ENCODE measurements at regions not wholly inside any gene's neighbourhood (a gene's known extent, or its start where the extent isn't known, plus 50 kb on each side); places are given as distances from the start of the nearest gene placed in this dataset.

GRCh38 chr2:162919111-162919510 is 80.5 kb upstream of the KCNH7 start:
- no peak overlapping the region for H3K27ac ChIP-seq (ENCODE audit: low read depth, low read length)
- no peak overlapping the region for H3K9ac ChIP-seq (ENCODE audit: low read depth in 1 of 2, low read length in 2 of 2)
- H3K4me3 ChIP-seq (ENCODE audit: low read depth in 1 of 2, low read length in 2 of 2): no peak overlapping the region
- no peaks in the 10 kb centered on the region for H3K9me3 ChIP-seq (ENCODE audit: control insufficient read depth in 1 of 2, low read length in 2 of 2)
- no peaks in the 10 kb centered on the region for H3K4me1 ChIP-seq (ENCODE audit: control insufficient read depth in 1 of 2, insufficient read depth in 2 of 2, low read length in 2 of 2)
- no peaks in the 10 kb centered on the region for H3K36me3 ChIP-seq (ENCODE audit: control insufficient read depth in 1 of 2, insufficient read depth in 2 of 2, low read length in 2 of 2)
- no peaks in the 10 kb centered on the region for H3K27me3 ChIP-seq (ENCODE audit: control insufficient read depth in 1 of 2, insufficient read depth in 2 of 2, low read length in 2 of 2)

DNA sequence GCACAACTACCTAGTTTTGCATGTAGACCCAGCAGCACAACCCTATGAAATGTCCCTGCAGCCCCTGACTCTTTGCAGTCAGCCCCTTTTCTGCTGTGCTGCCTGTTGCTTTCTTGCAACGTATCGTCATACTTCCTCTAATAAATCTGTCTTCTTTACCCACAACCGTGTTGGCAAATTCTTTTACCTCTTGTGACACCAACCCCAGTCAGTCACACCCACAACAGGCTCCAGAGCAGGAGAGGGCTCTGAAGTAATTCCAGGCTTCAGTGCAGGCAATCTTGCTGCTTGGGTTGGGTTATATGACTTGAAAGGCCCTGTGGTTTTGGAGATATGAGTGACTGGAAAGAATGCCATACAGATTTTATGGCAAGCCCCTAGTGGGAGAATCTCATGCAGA is 79.1 kb upstream of the KCNH7 start:
- Histone ChIP-seq H3K9me3 (ENCODE audit: control insufficient read depth in 1 of 2, low read length in 2 of 2) (no peaks in the 10 kb centered on the region), H3K4me1 (ENCODE audit: control insufficient read depth in 1 of 2, insufficient read depth in 2 of 2, low read length in 2 of 2) (no peaks in the 10 kb centered on the region), H3K27ac (ENCODE audit: low read depth, low read length) (no peak overlapping the region), H3K36me3 (ENCODE audit: control insufficient read depth in 1 of 2, insufficient read depth in 2 of 2, low read length in 2 of 2) (no peaks in the 10 kb centered on the region), H3K4me3 (ENCODE audit: low read depth in 1 of 2, low read length in 2 of 2) (no peak overlapping the region), H3K9ac (ENCODE audit: low read depth in 1 of 2, low read length in 2 of 2) (no peak overlapping the region), H3K27me3 (ENCODE audit: control insufficient read depth in 1 of 2, insufficient read depth in 2 of 2, low read length in 2 of 2) (no peaks in the 10 kb centered on the region)

DNA sequence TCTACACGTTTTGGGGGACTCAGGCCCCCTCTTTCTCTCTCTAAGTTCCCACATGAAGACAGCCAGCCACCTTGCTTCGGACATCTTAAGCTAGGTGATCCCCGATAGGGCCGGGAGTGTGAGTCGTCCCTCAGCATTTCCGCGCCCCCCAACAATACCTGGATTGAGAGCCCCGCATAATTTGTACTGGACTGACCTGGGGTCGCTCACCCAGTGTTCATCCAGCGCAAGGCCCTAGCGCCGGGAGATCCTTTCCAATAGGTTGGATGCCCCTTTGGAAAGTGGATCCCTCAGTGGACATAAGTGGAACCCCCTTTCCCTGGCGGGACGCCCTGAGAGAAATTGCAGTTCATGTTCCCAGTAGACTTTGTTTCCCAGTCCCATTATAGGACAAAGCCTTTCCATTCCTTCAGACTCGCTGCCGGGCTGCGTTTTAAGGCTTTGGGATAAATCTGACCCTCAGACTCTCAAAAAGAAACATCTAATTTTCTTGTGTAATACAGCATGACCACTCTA is 77.8 kb upstream of the KCNH7 start:
- Histone ChIP-seq H3K36me3 (ENCODE audit: control insufficient read depth in 1 of 2, insufficient read depth in 2 of 2, low read length in 2 of 2) (no peaks in the 10 kb centered on the region), H3K9me3 (ENCODE audit: control insufficient read depth in 1 of 2, low read length in 2 of 2) (no peaks in the 10 kb centered on the region), H3K27me3 (ENCODE audit: control insufficient read depth in 1 of 2, insufficient read depth in 2 of 2, low read length in 2 of 2) (no peaks in the 10 kb centered on the region), H3K9ac (ENCODE audit: low read depth in 1 of 2, low read length in 2 of 2) (no peak overlapping the region), H3K27ac (ENCODE audit: low read depth, low read length) (no peak overlapping the region), H3K4me3 (ENCODE audit: low read depth in 1 of 2, low read length in 2 of 2) (no peak overlapping the region), H3K4me1 (ENCODE audit: control insufficient read depth in 1 of 2, insufficient read depth in 2 of 2, low read length in 2 of 2) (no peaks in the 10 kb centered on the region)

DNA sequence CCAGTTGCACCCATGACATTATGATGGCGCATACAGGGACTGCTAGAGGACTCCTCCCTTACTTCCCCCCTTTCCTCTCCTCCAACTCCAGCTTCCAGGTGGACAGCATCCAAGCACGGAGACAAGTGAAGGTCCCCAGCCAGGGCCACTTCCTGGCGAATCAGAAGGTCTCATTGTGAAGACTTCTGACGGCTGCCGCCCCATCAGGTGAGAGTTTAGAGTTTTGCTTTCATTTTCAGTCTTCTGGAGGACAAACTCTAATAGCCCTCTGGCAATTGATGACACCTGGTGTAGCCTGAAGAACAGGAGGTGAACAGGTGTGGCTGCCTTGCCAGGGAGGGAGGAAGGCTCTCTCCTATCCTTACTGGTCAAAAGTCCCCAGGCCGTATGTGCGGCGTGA is 77.3 kb upstream of the KCNH7 start:
- Histone ChIP-seq H3K4me1 (ENCODE audit: control insufficient read depth in 1 of 2, insufficient read depth in 2 of 2, low read length in 2 of 2) (no peaks in the 10 kb centered on the region), H3K27me3 (ENCODE audit: control insufficient read depth in 1 of 2, insufficient read depth in 2 of 2, low read length in 2 of 2) (no peaks in the 10 kb centered on the region), H3K36me3 (ENCODE audit: control insufficient read depth in 1 of 2, insufficient read depth in 2 of 2, low read length in 2 of 2) (no peaks in the 10 kb centered on the region), H3K4me3 (ENCODE audit: low read depth in 1 of 2, low read length in 2 of 2) (no peak overlapping the region), H3K27ac (ENCODE audit: low read depth, low read length) (no peak overlapping the region), H3K9ac (ENCODE audit: low read depth in 1 of 2, low read length in 2 of 2) (no peak overlapping the region), H3K9me3 (ENCODE audit: control insufficient read depth in 1 of 2, low read length in 2 of 2) (no peaks in the 10 kb centered on the region)

- H3K4me3 ChIP-seq (ENCODE audit: low read depth in 1 of 2, low read length in 2 of 2): no peak overlapping the region
- no peaks in the 10 kb centered on the region for H3K36me3 ChIP-seq (ENCODE audit: control insufficient read depth in 1 of 2, insufficient read depth in 2 of 2, low read length in 2 of 2)
- H3K9me3 ChIP-seq (ENCODE audit: control insufficient read depth in 1 of 2, low read length in 2 of 2): no peaks in the 10 kb centered on the region
- no peak overlapping the region for H3K9ac ChIP-seq (ENCODE audit: low read depth in 1 of 2, low read length in 2 of 2)
- H3K27ac ChIP-seq (ENCODE audit: low read depth, low read length): no peak overlapping the region
- H3K4me1 ChIP-seq (ENCODE audit: control insufficient read depth in 1 of 2, insufficient read depth in 2 of 2, low read length in 2 of 2): no peaks in the 10 kb centered on the region
- H3K27me3 ChIP-seq (ENCODE audit: control insufficient read depth in 1 of 2, insufficient read depth in 2 of 2, low read length in 2 of 2): no peaks in the 10 kb centered on the region
These were observed 75.6 kb upstream of the KCNH7 start for GRCh38 chr2:162914161-162914560.

DNA sequence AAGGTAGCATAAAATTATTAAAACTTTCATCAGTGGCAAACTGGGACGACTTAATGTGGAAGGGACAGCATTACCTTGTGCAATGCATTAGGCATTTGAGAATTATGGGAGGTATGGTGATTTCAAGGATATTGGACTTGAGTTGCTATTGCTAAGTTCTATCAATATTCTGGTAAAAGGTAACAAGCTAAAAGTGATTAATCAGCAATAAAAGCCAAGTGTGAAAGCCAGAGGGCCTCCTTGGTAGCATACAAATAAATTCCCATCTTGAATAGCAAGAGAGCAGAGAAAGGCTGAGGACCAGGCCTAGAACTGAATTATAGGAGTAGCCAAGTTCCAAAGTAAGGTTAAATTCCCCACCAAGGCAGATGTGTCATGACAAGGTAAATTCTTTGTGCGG is 74.2 kb upstream of the KCNH7 start:
- Histone ChIP-seq H3K9ac (ENCODE audit: low read depth in 1 of 2, low read length in 2 of 2) (no peak overlapping the region), H3K4me3 (ENCODE audit: low read depth in 1 of 2, low read length in 2 of 2) (no peak overlapping the region), H3K27ac (ENCODE audit: low read depth, low read length) (no peak overlapping the region), H3K27me3 (ENCODE audit: control insufficient read depth in 1 of 2, insufficient read depth in 2 of 2, low read length in 2 of 2) (no peaks in the 10 kb centered on the region), H3K9me3 (ENCODE audit: control insufficient read depth in 1 of 2, low read length in 2 of 2) (no peaks in the 10 kb centered on the region), H3K36me3 (ENCODE audit: control insufficient read depth in 1 of 2, insufficient read depth in 2 of 2, low read length in 2 of 2) (no peaks in the 10 kb centered on the region), H3K4me1 (ENCODE audit: control insufficient read depth in 1 of 2, insufficient read depth in 2 of 2, low read length in 2 of 2) (no peaks in the 10 kb centered on the region)

DNA sequence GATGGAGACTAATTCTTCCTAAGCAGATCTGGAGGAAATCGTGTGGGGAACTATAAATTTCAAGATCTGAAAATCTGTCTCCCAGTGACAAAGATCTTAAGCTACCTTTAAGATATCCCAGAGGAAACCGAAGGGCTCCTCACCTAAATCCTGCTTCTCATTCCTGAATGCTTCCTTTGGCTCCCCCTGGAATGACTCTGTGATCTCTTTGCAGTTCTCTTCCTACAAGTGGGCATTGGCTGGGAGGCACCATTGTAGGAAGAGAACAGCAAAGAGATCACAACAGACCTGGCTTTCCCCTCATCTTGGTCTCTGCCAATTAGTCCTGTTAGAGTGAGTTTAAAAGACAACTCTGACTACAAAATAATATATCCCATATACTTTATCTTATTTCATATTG is 70.0 kb upstream of the KCNH7 start:
- H3K9ac ChIP-seq (ENCODE audit: low read depth in 1 of 2, low read length in 2 of 2): no peak overlapping the region
- no peaks in the 10 kb centered on the region for H3K9me3 ChIP-seq (ENCODE audit: control insufficient read depth in 1 of 2, low read length in 2 of 2)
- H3K36me3 ChIP-seq (ENCODE audit: control insufficient read depth in 1 of 2, insufficient read depth in 2 of 2, low read length in 2 of 2): no peaks in the 10 kb centered on the region
- no peaks in the 10 kb centered on the region for H3K27me3 ChIP-seq (ENCODE audit: control insufficient read depth in 1 of 2, insufficient read depth in 2 of 2, low read length in 2 of 2)
- H3K4me3 ChIP-seq (ENCODE audit: low read depth in 1 of 2, low read length in 2 of 2): no peak overlapping the region
- no peaks in the 10 kb centered on the region for H3K4me1 ChIP-seq (ENCODE audit: control insufficient read depth in 1 of 2, insufficient read depth in 2 of 2, low read length in 2 of 2)
- H3K27ac ChIP-seq (ENCODE audit: low read depth, low read length): no peak overlapping the region

- no peak overlapping the region for H3K9ac ChIP-seq (ENCODE audit: low read depth in 1 of 2, low read length in 2 of 2)
- H3K27me3 ChIP-seq (ENCODE audit: control insufficient read depth in 1 of 2, insufficient read depth in 2 of 2, low read length in 2 of 2): no peaks in the 10 kb centered on the region
- no peaks in the 10 kb centered on the region for H3K36me3 ChIP-seq (ENCODE audit: control insufficient read depth in 1 of 2, insufficient read depth in 2 of 2, low read length in 2 of 2)
- H3K9me3 ChIP-seq (ENCODE audit: control insufficient read depth in 1 of 2, low read length in 2 of 2): no peaks in the 10 kb centered on the region
- no peak overlapping the region for H3K27ac ChIP-seq (ENCODE audit: low read depth, low read length)
- no peaks in the 10 kb centered on the region for H3K4me1 ChIP-seq (ENCODE audit: control insufficient read depth in 1 of 2, insufficient read depth in 2 of 2, low read length in 2 of 2)
- H3K4me3 ChIP-seq (ENCODE audit: low read depth in 1 of 2, low read length in 2 of 2): no peak overlapping the region
These were observed 52.2 kb upstream of the KCNH7 start for GRCh38 chr2:162890690-162891311.

- H3K9me3 ChIP-seq (ENCODE audit: control insufficient read depth in 1 of 2, low read length in 2 of 2): no peaks in the 10 kb centered on the region
- H3K4me3 ChIP-seq (ENCODE audit: low read depth in 1 of 2, low read length in 2 of 2): no peak overlapping the region
- no peak overlapping the region for H3K9ac ChIP-seq (ENCODE audit: low read depth in 1 of 2, low read length in 2 of 2)
- no peaks in the 10 kb centered on the region for H3K27me3 ChIP-seq (ENCODE audit: control insufficient read depth in 1 of 2, insufficient read depth in 2 of 2, low read length in 2 of 2)
- H3K36me3 ChIP-seq (ENCODE audit: control insufficient read depth in 1 of 2, insufficient read depth in 2 of 2, low read length in 2 of 2): no peaks in the 10 kb centered on the region
- no peaks in the 10 kb centered on the region for H3K4me1 ChIP-seq (ENCODE audit: control insufficient read depth in 1 of 2, insufficient read depth in 2 of 2, low read length in 2 of 2)
- no peak overlapping the region for H3K27ac ChIP-seq (ENCODE audit: low read depth, low read length)
These were observed 50.1 kb upstream of the KCNH7 start for GRCh38 chr2:162888652-162889051.
